ENCODE measurements at regions not wholly inside any gene's neighbourhood (a gene's known extent, or its start where the extent isn't known, plus 50 kb on each side); places are given as distances from the start of the nearest gene placed in this dataset.

- Histone ChIP-seq H3K27me3 (no peaks in the 10 kb centered on the region), H3K4me3 (no peak overlapping the region), H3K36me3 (no peaks in the 10 kb centered on the region), H3K4me1 (no peaks in the 10 kb centered on the region), H3K27ac (no peak overlapping the region), H3K9me3 (no peaks in the 10 kb centered on the region)
- no peak for TF ChIP-seq CTCF (IDR thresholded peaks at IDR 0.05)
- TF ChIP-seq POLR2A (IDR thresholded peaks at IDR 0.05): no peak
- DNase-seq: no peak
- intact Hi-C loops (cut with DNase I; ENCODE audit: low total_unique reads): no loop called here
These were observed 738.3 kb downstream of the INHBA start for GRCh38 chr7:40964610-40965009.

GRCh38 chr7:40959955-40960354 is 742.9 kb downstream of the INHBA start:
- H3K4me3 ChIP-seq: no peak overlapping the region
- H3K36me3 ChIP-seq: no peaks in the 10 kb centered on the region
- H3K4me1 ChIP-seq: no peaks in the 10 kb centered on the region
- intact Hi-C loops (cut with DNase I; ENCODE audit: low total_unique reads): no loop called here
- no peaks in the 10 kb centered on the region for H3K9me3 ChIP-seq
- TF ChIP-seq CTCF (IDR thresholded peaks at IDR 0.05) (no peak), POLR2A (IDR thresholded peaks at IDR 0.05) (no peak)
- H3K27me3 ChIP-seq: no peaks in the 10 kb centered on the region
- DNase-seq: no peak
- H3K27ac ChIP-seq: no peak overlapping the region

GRCh38 chr7:40948239-40948638 is 754.7 kb downstream of the INHBA start:
- Histone ChIP-seq H3K27me3 (no peaks in the 10 kb centered on the region), H3K4me3 (no peak overlapping the region), H3K36me3 (no peaks in the 10 kb centered on the region), H3K27ac (no peak overlapping the region), H3K9me3 (peaks cover 0 to 5% of the 10 kb centered on the region in 2 donors), H3K4me1 (no peaks in the 10 kb centered on the region)
- DNase-seq: no peak
- intact Hi-C loops (cut with DNase I; ENCODE audit: low total_unique reads): no loop called here
- TF ChIP-seq POLR2A (IDR thresholded peaks at IDR 0.05): no peak
- TF ChIP-seq CTCF (IDR thresholded peaks at IDR 0.05): no peak

- TF ChIP-seq POLR2A (IDR thresholded peaks at IDR 0.05) (no peak), CTCF (IDR thresholded peaks at IDR 0.05) (no peak)
- Histone ChIP-seq H3K4me3 (no peak overlapping the region), H3K9me3 (peaks cover 0 to 5% of the 10 kb centered on the region in 2 donors)
These were observed 755.3 kb downstream of the INHBA start for GRCh38 chr7:40947566-40947965.

GRCh38 chr7:40946549-40946948 is 756.3 kb downstream of the INHBA start:
- no peaks in the 10 kb centered on the region for H3K4me1 ChIP-seq
- H3K9me3 ChIP-seq: peaks cover 0 to 5% of the 10 kb centered on the region in 2 donors
- no peaks in the 10 kb centered on the region for H3K27me3 ChIP-seq
- H3K36me3 ChIP-seq: no peaks in the 10 kb centered on the region
- no peak for DNase-seq
- TF ChIP-seq POLR2A (IDR thresholded peaks at IDR 0.05): no peak
- TF ChIP-seq CTCF (IDR thresholded peaks at IDR 0.05): no peak
- no peak overlapping the region for H3K27ac ChIP-seq
- intact Hi-C loops (cut with DNase I; ENCODE audit: low total_unique reads): no loop called here
- H3K4me3 ChIP-seq: no peak overlapping the region

More at GRCh38 chr7:40947566-40947965, 755.3 kb downstream of the INHBA start:
- no peak for DNase-seq
- intact Hi-C loops (cut with DNase I; ENCODE audit: low total_unique reads): no loop called here
- H3K4me1 ChIP-seq: no peaks in the 10 kb centered on the region
- H3K36me3 ChIP-seq: no peaks in the 10 kb centered on the region
- no peak overlapping the region for H3K27ac ChIP-seq
- no peaks in the 10 kb centered on the region for H3K27me3 ChIP-seq
